Mucosa of descending colon (tissue), 3 donors: ENCODE measurements at regions not wholly inside any gene's neighbourhood (a gene's known extent, or its start where the extent isn't known, plus 50 kb on each side); places are given as distances from the start of the nearest gene placed in this dataset.

Experiments
- ATAC-seq: fragments of 200-7000 bp; cut with Tn5 transposase; one replicate; pipeline ENCODE4 v1.9.1; 2020; ENCODE audit warnings: mild to moderate bottlenecking, moderate library complexity
- DNase-seq, 3 donors: peaks; one replicate each; pipeline ENCODE4 v3.0.0-alpha.2; 2020
- H3K36me3 ChIP-seq: fragments of 200-600 bp; one replicate; pipeline ENCODE4 v1.8.0; 2021; ENCODE audit warnings: low read depth, mild to moderate bottlenecking
- H3K4me1 ChIP-seq: fragments of 200-600 bp; one replicate; pipeline ENCODE4 v1.8.0; 2021; ENCODE audit warnings: low read depth, mild to moderate bottlenecking
- H3K4me3 ChIP-seq: fragments of 200-600 bp; one replicate; pipeline ENCODE4 v1.8.0; 2021; ENCODE audit warnings: mild to moderate bottlenecking
- H3K9me3 ChIP-seq: fragments of 200-600 bp; one replicate; pipeline ENCODE4 v1.8.0; 2021; ENCODE audit warnings: mild to moderate bottlenecking
- CTCF ChIP-seq: fragments of 200-600 bp; IDR thresholded peaks from one replicate; pipeline ENCODE4 v1.8.0; 2022; ENCODE audit warnings: antibody characterized with exemption, mild to moderate bottlenecking
- intact Hi-C, 2 donors: fragments of 100-400 bp; cut with DNase I in 1 of 2; cut with micrococcal nuclease in 1 of 2; formaldehyde crosslinking; loops; one replicate each; pipeline versions ENCODE4 v1.11.0 to v1.11.1; 2022; cut with DNase I, micrococcal nuclease
- donor health status: DM: no; HTN: no; CAD: no; lungs with moderate emphysema.
- donor health status: DM: no; HTN: no; CAD: no.
- donor health status: DM: no; HTN: yes; CAD: no.

GRCh38 chr9:118091711-118092500 lies 387.7 kb downstream of the TLR4 start:
- TF ChIP-seq CTCF, result no peak
- ATAC-seq (no peak), DNase-seq (no peak)
- Histone ChIP-seq H3K36me3 (no peaks in the 10 kb centered on the region), H3K4me3 (no peak overlapping the region), H3K4me1 (no peaks in the 10 kb centered on the region), H3K9me3 (no peaks in the 10 kb centered on the region)
- intact Hi-C loops, result no loop called here

GRCh38 chr9:118094387-118094786 lies 390.2 kb downstream of the TLR4 start:
- no peaks in the 10 kb centered on the region for H3K4me1 ChIP-seq
- H3K9me3 ChIP-seq, result no peaks in the 10 kb centered on the region
- no peak for ATAC-seq
- no peaks in the 10 kb centered on the region for H3K36me3 ChIP-seq
- intact Hi-C loops, result no loop called here
- no peak for TF ChIP-seq CTCF
- H3K4me3 ChIP-seq, result no peak overlapping the region
- DNase-seq, result no peak

GRCh38 chr9:118100529-118101419 lies 396.6 kb downstream of the TLR4 start:
- H3K4me3 ChIP-seq, result no peak overlapping the region
- no peaks in the 10 kb centered on the region for H3K9me3 ChIP-seq
- no peaks in the 10 kb centered on the region for H3K36me3 ChIP-seq
- ATAC-seq (no peak), DNase-seq (no peak)
- no peak for TF ChIP-seq CTCF
- H3K4me1 ChIP-seq, result no peaks in the 10 kb centered on the region
- intact Hi-C loops, result no loop called here

GRCh38 chr9:118104363-118104762 lies 400.2 kb downstream of the TLR4 start:
- no peak for TF ChIP-seq CTCF
- intact Hi-C loops, result no loop called here
- H3K4me1 ChIP-seq, result no peaks in the 10 kb centered on the region
- no peak overlapping the region for H3K4me3 ChIP-seq
- H3K9me3 ChIP-seq, result no peaks in the 10 kb centered on the region
- DNase-seq (no peak), ATAC-seq (no peak)
- H3K36me3 ChIP-seq, result no peaks in the 10 kb centered on the region

- intact Hi-C loops, result no loop called here
- no peaks in the 10 kb centered on the region for H3K36me3 ChIP-seq
- TF ChIP-seq CTCF, result no peak
- no peaks in the 10 kb centered on the region for H3K9me3 ChIP-seq
- DNase-seq (no peak), ATAC-seq (no peak)
- no peaks in the 10 kb centered on the region for H3K4me1 ChIP-seq
- no peak overlapping the region for H3K4me3 ChIP-seq
Measured at GRCh38 chr9:118108971-118109370, 404.8 kb downstream of the TLR4 start.
